ENCODE measurements at regions not wholly inside any gene's neighbourhood (a gene's known extent, or its start where the extent isn't known, plus 50 kb on each side); places are given as distances from the start of the nearest gene placed in this dataset.

GRCh38 chr14:28426960-28427359 is 339.6 kb upstream of the FOXG1 start:
- no peak overlapping the region for H3K4me3 ChIP-seq (ENCODE audit: low read depth, low read length, poor library complexity, severe bottlenecking)
- DNase-seq (ENCODE audit: low spot score), result no peak
- no peak overlapping the region for H3K27ac ChIP-seq (ENCODE audit: low read depth, low read length, poor library complexity, severe bottlenecking)
- ChIA-PET POLR2A (ENCODE audit: low non-redundant PET) (no interaction called here), CTCF (no interaction called here)
- H3K9me3 ChIP-seq (ENCODE audit: low read depth, low read length, poor library complexity, severe bottlenecking), result peaks cover 6% of the 10 kb centered on the region
- intact Hi-C loops (cut with micrococcal nuclease; ENCODE audit: unreplicated experiment), result no loop called here
- no peaks in the 10 kb centered on the region for H3K36me3 ChIP-seq (ENCODE audit: insufficient read depth, low read length, poor library complexity, severe bottlenecking)
- BruUV-seq (replicated peaks), result no TSS peak
- H3K4me1 ChIP-seq (ENCODE audit: insufficient read depth, low read length, poor library complexity, severe bottlenecking), result no peaks in the 10 kb centered on the region
- TF ChIP-seq EZH2 (IDR thresholded peaks at IDR 0.05; ENCODE audit: borderline replicate concordance, low read depth, low read length, poor library complexity, severe bottlenecking) (no peak), CTCF (conservative IDR thresholded peaks at IDR 0.05; ENCODE audit: low read depth, low read length) (no peak)
- no peaks in the 10 kb centered on the region for H3K27me3 ChIP-seq (replicated peaks; ENCODE audit: insufficient read depth, low read depth, low read length, poor library complexity)

- intact Hi-C loops (cut with micrococcal nuclease; ENCODE audit: unreplicated experiment), result no loop called here
- Histone ChIP-seq H3K4me1 (ENCODE audit: insufficient read depth, low read length, poor library complexity, severe bottlenecking) (no peaks in the 10 kb centered on the region), H3K27me3 (replicated peaks; ENCODE audit: insufficient read depth, low read depth, low read length, poor library complexity) (no peaks in the 10 kb centered on the region), H3K36me3 (ENCODE audit: insufficient read depth, low read length, poor library complexity, severe bottlenecking) (no peaks in the 10 kb centered on the region), H3K27ac (ENCODE audit: low read depth, low read length, poor library complexity, severe bottlenecking) (no peak overlapping the region), H3K9me3 (ENCODE audit: low read depth, low read length, poor library complexity, severe bottlenecking) (no peaks in the 10 kb centered on the region), H3K4me3 (ENCODE audit: low read depth, low read length, poor library complexity, severe bottlenecking) (no peak overlapping the region)
- DNase-seq (ENCODE audit: low spot score), result no peak
- ChIA-PET POLR2A (ENCODE audit: low non-redundant PET) (no interaction called here), CTCF (no interaction called here)
- no TSS peak for BruUV-seq (replicated peaks)
- TF ChIP-seq EZH2 (IDR thresholded peaks at IDR 0.05; ENCODE audit: borderline replicate concordance, low read depth, low read length, poor library complexity, severe bottlenecking) (no peak), CTCF (conservative IDR thresholded peaks at IDR 0.05; ENCODE audit: low read depth, low read length) (no peak)
These were observed 329.8 kb upstream of the FOXG1 start for GRCh38 chr14:28436821-28437220.

GRCh38 chr14:28461389-28461788 is 305.2 kb upstream of the FOXG1 start:
- no peak for TF ChIP-seq EZH2 (IDR thresholded peaks at IDR 0.05; ENCODE audit: borderline replicate concordance, low read depth, low read length, poor library complexity, severe bottlenecking)
- TF ChIP-seq CTCF (conservative IDR thresholded peaks at IDR 0.05; ENCODE audit: low read depth, low read length), result no peak
- no peak overlapping the region for H3K27ac ChIP-seq (ENCODE audit: low read depth, low read length, poor library complexity, severe bottlenecking)
- no peaks in the 10 kb centered on the region for H3K27me3 ChIP-seq (replicated peaks; ENCODE audit: insufficient read depth, low read depth, low read length, poor library complexity)
- ChIA-PET CTCF (no interaction called here), POLR2A (ENCODE audit: low non-redundant PET) (no interaction called here)
- no peak for DNase-seq (ENCODE audit: low spot score)
- no TSS peak for BruUV-seq (replicated peaks)
- H3K9me3 ChIP-seq (ENCODE audit: low read depth, low read length, poor library complexity, severe bottlenecking), result no peaks in the 10 kb centered on the region
- no peak overlapping the region for H3K4me3 ChIP-seq (ENCODE audit: low read depth, low read length, poor library complexity, severe bottlenecking)
- no peaks in the 10 kb centered on the region for H3K4me1 ChIP-seq (ENCODE audit: insufficient read depth, low read length, poor library complexity, severe bottlenecking)
- H3K36me3 ChIP-seq (ENCODE audit: insufficient read depth, low read length, poor library complexity, severe bottlenecking), result no peaks in the 10 kb centered on the region
- intact Hi-C loops (cut with micrococcal nuclease; ENCODE audit: unreplicated experiment), result no loop called here

Data from A673 (cell line).